ENCODE measurements at regions not wholly inside any gene's neighbourhood (a gene's known extent, or its start where the extent isn't known, plus 50 kb on each side); places are given as distances from the start of the nearest gene placed in this dataset.

- no peak overlapping the region for H3K27ac ChIP-seq
- TF ChIP-seq, protein P1, sequence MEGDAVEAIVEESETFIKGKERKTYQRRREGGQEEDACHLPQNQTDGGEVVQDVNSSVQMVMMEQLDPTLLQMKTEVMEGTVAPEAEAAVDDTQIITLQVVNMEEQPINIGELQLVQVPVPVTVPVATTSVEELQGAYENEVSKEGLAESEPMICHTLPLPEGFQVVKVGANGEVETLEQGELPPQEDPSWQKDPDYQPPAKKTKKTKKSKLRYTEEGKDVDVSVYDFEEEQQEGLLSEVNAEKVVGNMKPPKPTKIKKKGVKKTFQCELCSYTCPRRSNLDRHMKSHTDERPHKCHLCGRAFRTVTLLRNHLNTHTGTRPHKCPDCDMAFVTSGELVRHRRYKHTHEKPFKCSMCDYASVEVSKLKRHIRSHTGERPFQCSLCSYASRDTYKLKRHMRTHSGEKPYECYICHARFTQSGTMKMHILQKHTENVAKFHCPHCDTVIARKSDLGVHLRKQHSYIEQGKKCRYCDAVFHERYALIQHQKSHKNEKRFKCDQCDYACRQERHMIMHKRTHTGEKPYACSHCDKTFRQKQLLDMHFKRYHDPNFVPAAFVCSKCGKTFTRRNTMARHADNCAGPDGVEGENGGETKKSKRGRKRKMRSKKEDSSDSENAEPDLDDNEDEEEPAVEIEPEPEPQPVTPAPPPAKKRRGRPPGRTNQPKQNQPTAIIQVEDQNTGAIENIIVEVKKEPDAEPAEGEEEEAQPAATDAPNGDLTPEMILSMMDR (IDR thresholded peaks at IDR 0.05), result no peak
- no peak for TF ChIP-seq ZFX (IDR thresholded peaks at IDR 0.05; ENCODE audit: borderline replicate concordance)
Measured at GRCh38 chrX:68944211-68944610, 115.4 kb downstream of the EFNB1 start.

DNA sequence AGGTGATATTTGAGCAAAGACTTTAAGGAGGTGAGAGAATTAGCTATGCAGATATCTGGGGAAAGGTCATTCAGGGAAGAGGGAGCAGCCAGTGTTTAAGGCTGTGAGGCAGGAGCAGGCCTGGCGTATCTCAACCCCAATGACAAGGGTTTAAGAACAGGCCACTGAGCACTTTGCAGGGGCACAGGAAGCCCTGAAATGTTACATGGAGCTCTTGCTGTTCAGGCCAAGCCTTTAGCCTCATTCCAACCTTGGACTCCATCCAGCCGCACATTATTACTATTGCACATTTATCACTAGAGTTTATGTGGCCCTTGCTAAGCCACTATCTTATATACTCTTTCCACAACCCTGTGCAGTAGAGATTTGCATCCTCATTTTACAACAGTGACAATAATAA is 114.0 kb downstream of the EFNB1 start:
- TF ChIP-seq, protein P1 (IDR thresholded peaks at IDR 0.05), result no peak
- TF ChIP-seq ZFX (IDR thresholded peaks at IDR 0.05; ENCODE audit: borderline replicate concordance), result no peak
- no peak overlapping the region for H3K27ac ChIP-seq

GRCh38 chrX:68942104-68942503 is 113.3 kb downstream of the EFNB1 start:
- H3K27ac ChIP-seq, result no peak overlapping the region
- TF ChIP-seq, protein P1 (IDR thresholded peaks at IDR 0.05), result no peak
- no peak for TF ChIP-seq ZFX (IDR thresholded peaks at IDR 0.05; ENCODE audit: borderline replicate concordance)

GRCh38 chrX:68941385-68941952 is 112.6 kb downstream of the EFNB1 start:
- TF ChIP-seq ZFX (IDR thresholded peaks at IDR 0.05; ENCODE audit: borderline replicate concordance), result no peak
- TF ChIP-seq, protein P1 (IDR thresholded peaks at IDR 0.05), result no peak
- H3K27ac ChIP-seq, result no peak overlapping the region

DNA sequence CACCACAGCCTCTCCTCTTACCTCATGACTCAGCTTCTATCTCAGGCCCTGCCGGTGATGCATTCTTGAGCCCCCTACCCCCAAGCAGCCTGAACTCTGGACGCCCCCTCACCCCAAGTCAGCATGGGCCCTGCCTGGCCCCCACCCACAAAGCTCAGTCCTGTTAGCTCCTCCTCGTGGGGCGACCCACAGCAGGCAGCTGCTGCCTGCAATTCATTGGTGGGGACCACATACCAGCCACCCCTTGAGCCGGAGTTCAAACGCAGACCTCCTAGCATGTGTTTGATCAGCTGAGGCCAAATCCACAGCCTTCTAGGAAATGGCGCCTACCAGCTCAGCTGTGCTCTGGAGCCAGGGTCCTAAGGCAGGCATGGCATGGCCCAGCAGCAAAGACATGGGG is 111.8 kb downstream of the EFNB1 start:
- TF ChIP-seq, protein P1 (IDR thresholded peaks at IDR 0.05), result no peak
- TF ChIP-seq ZFX (IDR thresholded peaks at IDR 0.05; ENCODE audit: borderline replicate concordance), result no peak
- no peak overlapping the region for H3K27ac ChIP-seq

DNA sequence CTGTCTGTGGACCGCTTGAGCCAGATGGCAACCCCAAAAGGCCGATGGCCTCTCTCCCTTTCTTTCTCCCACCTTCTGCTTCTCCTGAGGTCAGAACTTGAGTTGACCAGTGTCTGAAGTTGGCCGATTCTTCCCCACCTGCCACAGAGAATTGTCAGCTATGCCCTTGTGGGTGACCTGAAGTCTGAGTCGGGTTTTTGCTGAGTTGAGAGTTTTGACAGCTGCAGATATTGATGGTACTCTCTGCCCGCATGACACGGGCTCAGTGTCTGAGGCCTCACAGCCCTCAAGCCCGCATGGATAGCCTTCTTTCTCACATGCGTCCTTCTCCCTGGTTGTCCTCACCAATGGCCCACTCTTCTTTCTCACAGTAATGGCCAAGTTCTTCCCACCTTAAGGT is 111.0 kb downstream of the EFNB1 start:
- no peak for TF ChIP-seq ZFX (IDR thresholded peaks at IDR 0.05; ENCODE audit: borderline replicate concordance)
- TF ChIP-seq, protein P1 (IDR thresholded peaks at IDR 0.05), result no peak
- H3K27ac ChIP-seq, result no peak overlapping the region

- TF ChIP-seq, protein P1 (IDR thresholded peaks at IDR 0.05), result no peak
- no peak for TF ChIP-seq ZFX (IDR thresholded peaks at IDR 0.05; ENCODE audit: borderline replicate concordance)
- H3K27ac ChIP-seq, result no peak overlapping the region
Measured at GRCh38 chrX:68938244-68939004, 109.6 kb downstream of the EFNB1 start.
